Glutamatergic neuron (in vitro differentiated cells): ENCODE measurements at regions not wholly inside any gene's neighbourhood (a gene's known extent, or its start where the extent isn't known, plus 50 kb on each side); places are given as distances from the start of the nearest gene placed in this dataset.
"Not testable (repeated sequence)": the region's sequence is repeated elsewhere in the genome, so short reads cannot be mapped to it uniquely, and the experiment has no call there.

Experiments used
- DNase-seq: peaks from one replicate; pipeline ENCODE4 v3.0.0; 2022
- H3K27ac Mint-ChIP-seq: one replicate; pipeline ENCODE4 v1.8.0; 2020; ENCODE audit warnings: mild to moderate bottlenecking, mixed read lengths, inconsistent platforms; ENCODE audit not compliant: unreplicated experiment
- H3K27me3 Mint-ChIP-seq: one replicate; pipeline ENCODE4 v1.8.0; 2020; ENCODE audit warnings: mild to moderate bottlenecking, moderate library complexity, mixed read lengths, inconsistent platforms; ENCODE audit not compliant: unreplicated experiment
- H3K36me3 Mint-ChIP-seq: one replicate; pipeline ENCODE4 v1.8.0; 2020; ENCODE audit warnings: mild to moderate bottlenecking, mixed read lengths, inconsistent platforms; ENCODE audit not compliant: unreplicated experiment
- H3K4me1 Mint-ChIP-seq: one replicate; pipeline ENCODE4 v1.8.0; 2020; ENCODE audit warnings: mild to moderate bottlenecking, low read depth, mixed read lengths, inconsistent platforms; ENCODE audit not compliant: unreplicated experiment
- H3K4me3 Mint-ChIP-seq: one replicate; pipeline ENCODE4 v1.8.0; 2020; ENCODE audit warnings: mild to moderate bottlenecking, mixed read lengths, inconsistent platforms; ENCODE audit not compliant: unreplicated experiment
- H3K9me3 Mint-ChIP-seq: one replicate; pipeline ENCODE4 v1.8.0; 2020; ENCODE audit warnings: mild to moderate bottlenecking, moderate library complexity, mixed read lengths, inconsistent platforms; ENCODE audit not compliant: unreplicated experiment
- TF ChIP-seq, protein P1 (sequence below): fragments of 200-600 bp; sonication (generic); IDR thresholded peaks from one replicate; pipeline ENCODE4 v1.5.0; 2021; ENCODE audit not compliant: partially characterized antibody, unreplicated experiment

GRCh38 chr11:71316701-71317100 is 64.3 kb upstream of the SHANK2 start:
- no peak overlapping the region for H3K27ac Mint-ChIP-seq
- H3K4me1 Mint-ChIP-seq: no peaks in the 10 kb centered on the region
- peaks cover 2% of the 10 kb centered on the region for H3K9me3 Mint-ChIP-seq
- H3K36me3 Mint-ChIP-seq: peaks cover 6% of the 10 kb centered on the region
- TF ChIP-seq, protein P1, sequence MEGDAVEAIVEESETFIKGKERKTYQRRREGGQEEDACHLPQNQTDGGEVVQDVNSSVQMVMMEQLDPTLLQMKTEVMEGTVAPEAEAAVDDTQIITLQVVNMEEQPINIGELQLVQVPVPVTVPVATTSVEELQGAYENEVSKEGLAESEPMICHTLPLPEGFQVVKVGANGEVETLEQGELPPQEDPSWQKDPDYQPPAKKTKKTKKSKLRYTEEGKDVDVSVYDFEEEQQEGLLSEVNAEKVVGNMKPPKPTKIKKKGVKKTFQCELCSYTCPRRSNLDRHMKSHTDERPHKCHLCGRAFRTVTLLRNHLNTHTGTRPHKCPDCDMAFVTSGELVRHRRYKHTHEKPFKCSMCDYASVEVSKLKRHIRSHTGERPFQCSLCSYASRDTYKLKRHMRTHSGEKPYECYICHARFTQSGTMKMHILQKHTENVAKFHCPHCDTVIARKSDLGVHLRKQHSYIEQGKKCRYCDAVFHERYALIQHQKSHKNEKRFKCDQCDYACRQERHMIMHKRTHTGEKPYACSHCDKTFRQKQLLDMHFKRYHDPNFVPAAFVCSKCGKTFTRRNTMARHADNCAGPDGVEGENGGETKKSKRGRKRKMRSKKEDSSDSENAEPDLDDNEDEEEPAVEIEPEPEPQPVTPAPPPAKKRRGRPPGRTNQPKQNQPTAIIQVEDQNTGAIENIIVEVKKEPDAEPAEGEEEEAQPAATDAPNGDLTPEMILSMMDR: no peak
- no peak for DNase-seq
- H3K27me3 Mint-ChIP-seq: peaks cover 5% of the 10 kb centered on the region
- H3K4me3 Mint-ChIP-seq: no peak overlapping the region

DNA sequence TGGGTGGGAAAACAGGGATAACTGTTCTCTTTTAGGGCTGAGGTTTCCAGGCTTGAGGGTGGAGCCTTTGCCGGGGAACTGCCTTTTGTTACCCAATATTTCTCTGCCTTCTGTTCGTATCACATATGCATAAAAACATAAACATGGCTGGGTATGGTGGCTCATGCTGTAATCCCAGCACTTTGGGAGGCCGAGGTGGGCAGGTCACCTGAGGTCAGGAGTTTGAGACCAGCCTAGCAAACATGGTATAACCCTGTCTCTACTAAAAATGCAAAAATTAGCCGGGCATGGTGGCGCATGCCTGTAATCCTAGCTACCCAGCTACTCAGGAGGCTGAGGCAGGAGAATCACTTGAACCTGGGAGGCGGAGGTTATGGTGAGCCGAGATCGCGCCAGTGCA is 60.2 kb upstream of the SHANK2 start:
- not testable (repeated sequence) for H3K4me1 Mint-ChIP-seq

DNA sequence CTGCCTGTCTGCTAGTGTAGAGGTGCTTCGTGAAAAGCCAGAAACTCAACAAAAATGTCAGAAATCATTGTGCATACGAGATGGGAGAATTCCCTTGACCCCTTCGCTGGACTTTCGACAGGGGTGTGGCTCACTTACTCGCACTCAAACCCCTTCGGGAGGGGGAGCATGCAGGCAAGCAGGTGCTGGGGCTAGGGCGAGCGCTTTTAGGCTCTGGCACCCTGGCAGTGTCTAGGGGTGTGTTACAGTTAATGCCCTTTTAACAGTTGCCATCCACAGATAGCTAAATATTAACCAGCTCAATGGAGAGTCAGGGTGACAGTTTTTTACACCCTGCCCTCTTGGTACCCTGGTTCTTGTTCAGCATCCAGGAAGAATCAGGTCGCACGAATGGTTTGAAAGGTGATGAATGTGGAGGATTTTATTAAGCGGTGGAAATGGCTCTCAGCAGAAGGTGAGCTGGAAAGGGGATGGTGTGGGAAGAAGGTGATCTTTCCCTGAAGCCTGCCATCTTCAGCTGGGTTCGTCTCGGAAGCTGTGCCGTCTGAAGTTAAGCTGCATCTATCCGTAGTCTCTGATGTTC is 59.6 kb upstream of the SHANK2 start:
- no peaks in the 10 kb centered on the region for H3K27me3 Mint-ChIP-seq

More for the DNA sequence above, 60.2 kb upstream of the SHANK2 start:
- H3K27ac Mint-ChIP-seq, H3K4me3 Mint-ChIP-seq, DNase-seq, H3K27me3 Mint-ChIP-seq, H3K36me3 Mint-ChIP-seq, H3K9me3 Mint-ChIP-seq: not testable (repeated sequence)

DNA sequence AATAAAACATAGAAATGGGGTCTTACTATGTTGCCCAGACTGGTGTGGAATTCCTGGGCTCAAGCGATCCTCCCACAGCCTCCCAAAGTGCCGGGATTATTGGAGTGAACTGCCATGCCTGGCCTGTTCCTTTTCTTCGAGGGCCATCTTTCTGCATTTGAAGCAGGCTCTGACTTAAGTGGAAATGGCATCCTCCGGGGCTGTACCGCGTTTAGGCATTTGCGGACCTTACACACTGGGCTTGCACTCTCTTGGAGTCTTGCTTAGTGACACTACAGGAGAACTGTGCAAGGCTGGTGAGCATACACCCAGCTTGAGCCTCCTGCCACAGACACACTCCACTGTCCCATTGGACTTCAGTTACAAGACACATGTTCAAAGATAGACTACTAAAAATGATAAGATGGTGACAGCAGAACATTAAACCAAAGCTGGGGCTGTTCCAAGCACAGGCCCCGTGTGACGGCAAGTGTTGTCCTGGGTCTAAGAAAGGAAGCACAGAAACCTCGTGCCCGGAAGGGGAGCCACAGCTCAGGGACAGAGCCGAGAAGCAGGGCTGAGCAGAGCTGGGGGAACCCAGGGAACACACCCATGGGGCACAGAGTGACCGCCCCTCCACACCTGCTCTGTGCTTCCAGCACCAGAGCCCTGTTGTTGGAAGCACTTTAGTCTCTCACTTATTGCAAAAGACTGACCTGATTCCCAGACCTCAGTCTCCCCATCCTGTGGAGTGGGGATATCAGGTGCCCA is 59.0 kb upstream of the SHANK2 start:
- Mint-ChIP-seq H3K9me3 (peaks cover 2% of the 10 kb centered on the region), H3K27ac (no peak overlapping the region), H3K4me1 (no peaks in the 10 kb centered on the region), H3K27me3 (no peaks in the 10 kb centered on the region), H3K4me3 (no peak overlapping the region), H3K36me3 (no peaks in the 10 kb centered on the region)
- TF ChIP-seq, protein P1: no peak
- no peak for DNase-seq

More for the DNA sequence above, 59.6 kb upstream of the SHANK2 start:
- Mint-ChIP-seq H3K4me1 (no peaks in the 10 kb centered on the region), H3K27ac (no peak overlapping the region), H3K9me3 (peaks cover 2% of the 10 kb centered on the region), H3K36me3 (no peaks in the 10 kb centered on the region), H3K4me3 (no peak overlapping the region)
- no peak for DNase-seq
- TF ChIP-seq, protein P1: no peak

- Mint-ChIP-seq H3K36me3 (no peaks in the 10 kb centered on the region), H3K4me1 (no peaks in the 10 kb centered on the region), H3K9me3 (peaks cover 2% of the 10 kb centered on the region), H3K27me3 (no peaks in the 10 kb centered on the region), H3K27ac (no peak overlapping the region), H3K4me3 (no peak overlapping the region)
- DNase-seq: no peak
- TF ChIP-seq, protein P1: no peak
These were observed 57.8 kb upstream of the SHANK2 start for GRCh38 chr11:71310184-71310583.
